Glomerular endothelial cell (primary cell): ENCODE measurements at regions not wholly inside any gene's neighbourhood (a gene's known extent, or its start where the extent isn't known, plus 50 kb on each side); places are given as distances from the start of the nearest gene placed in this dataset.
"Not testable (repeated sequence)": the region's sequence is repeated elsewhere in the genome, so short reads cannot be mapped to it uniquely, and the experiment has no call there.

Source experiments
- DNase-seq: peaks from one replicate; pipeline ENCODE4 v3.0.0-alpha.2; 2011; ENCODE audit warnings: low read depth, low spot score; ENCODE audit errors: extremely low read depth

DNA sequence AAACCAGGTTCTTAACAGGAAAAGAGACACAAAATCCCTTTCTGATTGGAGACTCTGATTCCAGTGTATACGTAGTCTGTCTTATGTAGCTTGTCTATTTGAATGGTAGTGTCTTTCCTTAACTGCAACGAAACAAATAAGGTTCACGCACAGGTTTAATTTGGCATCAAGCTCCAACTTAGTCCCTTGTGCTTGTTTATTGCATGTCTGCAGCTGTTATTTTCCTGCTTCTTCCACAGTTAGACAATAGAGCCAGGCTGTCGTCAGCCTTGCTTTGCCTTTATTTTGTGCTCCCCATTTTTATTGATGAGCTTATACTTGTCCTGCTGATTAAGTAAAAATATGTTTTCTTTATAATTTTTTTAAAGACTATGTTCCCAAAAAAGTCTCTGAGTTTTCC is 152.7 kb upstream of the CDIN1 start:
- no peak for DNase-seq

DNA sequence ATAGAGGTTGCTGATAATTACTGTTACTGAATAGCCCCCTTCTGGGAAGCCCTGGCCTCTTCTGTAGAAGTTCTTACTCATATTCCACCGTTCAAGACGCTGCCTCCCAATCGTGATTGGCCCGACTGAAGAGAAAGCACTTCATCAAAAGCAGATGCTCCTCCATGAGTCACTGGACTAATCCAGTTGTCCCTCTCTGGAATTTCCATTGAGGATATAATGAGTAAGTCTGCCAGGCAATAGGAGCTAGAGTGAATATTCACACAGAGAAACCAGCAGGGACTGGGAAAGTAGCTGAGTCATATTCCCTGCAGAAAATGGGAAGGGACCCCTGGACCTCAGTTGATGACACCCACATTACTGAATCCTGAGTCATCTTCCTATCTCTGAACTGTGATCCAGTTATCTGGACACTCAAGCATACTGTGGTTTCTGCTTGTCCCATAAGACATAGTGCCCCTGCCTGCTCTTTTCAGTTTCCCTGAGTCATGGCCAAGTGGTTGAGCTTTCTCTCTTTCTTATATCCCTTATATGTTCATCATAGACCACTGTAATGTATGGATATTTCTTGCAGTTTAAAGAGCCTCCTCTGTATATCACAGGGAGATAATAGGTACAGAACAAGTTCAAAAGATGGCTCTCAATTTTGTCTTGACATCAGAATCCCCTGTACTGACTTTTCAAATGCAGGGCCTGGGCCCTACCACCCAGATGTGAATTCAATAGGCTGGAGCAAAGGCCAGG is 151.2 kb upstream of the CDIN1 start:
- peak; percentile 89 for DNase-seq

DNA sequence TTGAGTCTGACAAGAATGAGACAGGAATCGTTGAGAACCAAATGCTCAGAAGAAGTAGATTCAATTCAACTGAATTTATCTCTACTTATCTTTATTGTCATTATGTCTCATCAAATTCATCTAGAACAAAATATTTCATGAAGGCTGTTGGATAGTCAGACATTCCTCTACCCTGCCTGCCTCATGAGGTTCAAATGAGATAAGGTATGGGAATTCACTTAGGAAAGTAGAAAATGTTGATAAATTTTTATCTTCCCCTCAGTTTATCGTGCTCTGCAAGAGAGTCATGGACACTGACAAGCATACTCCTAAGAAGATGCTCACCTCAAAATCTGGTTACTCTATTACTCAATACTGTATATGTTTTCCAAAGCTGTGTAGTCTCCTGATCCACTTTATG is 149.7 kb upstream of the CDIN1 start:
- no peak for DNase-seq

DNA sequence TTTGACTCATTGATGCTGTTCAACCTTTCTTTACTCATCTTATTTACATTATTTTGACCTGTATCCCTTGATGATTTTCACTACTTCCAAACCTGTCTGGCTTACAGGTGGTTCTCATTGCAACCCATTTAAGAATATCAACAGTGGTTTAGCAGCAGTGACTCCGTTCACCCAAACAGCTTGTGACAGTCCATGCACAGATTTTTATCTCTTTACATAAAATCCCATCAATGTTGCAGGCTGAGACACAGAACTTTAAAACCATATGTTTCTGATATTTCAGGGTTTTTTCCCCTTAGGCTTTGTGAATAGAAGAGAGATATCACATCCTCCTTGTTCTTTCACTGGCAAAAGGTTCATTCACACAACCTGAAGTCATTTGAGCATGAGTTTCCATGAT is 149.1 kb upstream of the CDIN1 start:
- DNase-seq: no peak

DNA sequence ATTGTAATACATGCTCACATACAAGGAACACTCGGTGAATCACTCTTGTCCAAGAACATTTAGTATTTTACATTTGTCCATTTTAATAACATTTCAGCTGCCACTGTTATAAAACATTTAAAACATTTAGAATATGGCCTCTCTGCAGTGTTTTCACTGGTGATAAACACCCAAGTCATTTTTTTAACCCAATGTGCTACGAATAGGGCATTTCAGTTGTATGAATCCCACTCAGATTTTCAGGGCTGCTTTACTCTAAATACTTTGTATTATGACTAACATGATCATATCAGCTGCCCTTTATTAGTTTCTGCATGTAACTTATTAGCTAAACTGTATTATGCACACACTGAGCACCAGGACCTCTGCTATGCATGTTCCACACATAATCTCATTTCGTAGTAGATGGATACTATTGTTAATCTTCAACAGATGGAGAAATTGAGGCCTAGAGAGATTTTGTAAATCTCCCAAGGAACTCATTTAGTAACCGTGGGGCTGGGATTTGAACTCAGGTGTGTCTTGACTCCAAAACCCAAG is 148.6 kb upstream of the CDIN1 start:
- DNase-seq: no peak

DNA sequence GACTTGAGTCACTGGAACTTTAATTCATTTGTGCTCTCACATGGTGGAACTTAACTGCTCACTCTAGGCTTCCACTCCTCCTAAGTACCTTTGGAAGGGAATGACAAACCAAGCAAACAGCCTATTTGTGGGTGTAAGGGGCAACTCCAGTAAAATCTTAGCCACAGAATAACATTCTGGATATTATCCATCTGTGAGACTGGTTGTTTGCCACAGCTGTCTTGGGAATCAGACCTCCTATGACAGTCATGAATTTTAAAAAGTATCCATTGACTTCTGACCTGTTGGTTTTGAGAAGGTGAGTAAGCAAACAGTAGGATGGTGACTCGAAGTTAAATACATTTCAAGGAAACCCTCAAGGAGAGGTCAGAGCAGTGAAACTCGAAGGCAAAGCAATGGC is 147.3 kb upstream of the CDIN1 start:
- DNase-seq: no peak

DNA sequence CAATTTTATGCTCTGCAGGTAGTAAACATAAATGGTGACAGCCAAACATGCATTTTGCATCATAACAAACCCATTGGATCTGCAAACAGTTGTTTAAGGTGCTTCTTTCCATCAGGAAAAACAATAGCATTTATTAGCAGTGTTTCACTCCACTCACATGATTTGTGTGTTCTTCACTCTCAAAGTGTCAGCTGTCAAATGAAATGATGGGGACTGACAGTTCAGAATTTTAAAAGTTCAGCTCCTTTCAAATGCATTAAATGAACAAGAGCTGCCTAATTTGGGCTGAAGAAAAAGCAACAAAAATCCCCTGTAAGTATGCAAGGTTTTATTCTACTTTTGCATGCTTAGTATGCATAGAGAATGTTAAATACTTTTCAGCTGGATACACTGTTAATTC is 145.2 kb upstream of the CDIN1 start:
- no peak for DNase-seq

DNA sequence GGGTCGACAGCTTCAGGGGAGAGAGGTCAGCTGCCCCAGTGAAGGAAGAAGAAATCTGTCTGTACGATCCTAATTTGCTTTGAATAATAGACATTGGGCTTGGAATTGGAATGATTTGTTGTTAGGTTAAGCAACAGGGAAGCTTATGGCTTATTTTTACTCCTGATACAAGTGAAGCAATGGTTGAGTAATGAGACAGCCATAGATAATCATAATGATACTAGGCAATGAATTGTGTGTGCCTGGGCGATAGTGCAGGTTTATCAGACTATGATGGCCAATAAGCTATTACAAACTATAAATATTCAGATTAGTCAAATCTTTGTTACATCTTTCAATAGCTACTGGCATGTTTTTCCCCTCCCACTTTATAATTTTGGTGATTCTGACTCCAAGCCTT is 140.9 kb upstream of the CDIN1 start:
- DNase-seq: no peak

DNA sequence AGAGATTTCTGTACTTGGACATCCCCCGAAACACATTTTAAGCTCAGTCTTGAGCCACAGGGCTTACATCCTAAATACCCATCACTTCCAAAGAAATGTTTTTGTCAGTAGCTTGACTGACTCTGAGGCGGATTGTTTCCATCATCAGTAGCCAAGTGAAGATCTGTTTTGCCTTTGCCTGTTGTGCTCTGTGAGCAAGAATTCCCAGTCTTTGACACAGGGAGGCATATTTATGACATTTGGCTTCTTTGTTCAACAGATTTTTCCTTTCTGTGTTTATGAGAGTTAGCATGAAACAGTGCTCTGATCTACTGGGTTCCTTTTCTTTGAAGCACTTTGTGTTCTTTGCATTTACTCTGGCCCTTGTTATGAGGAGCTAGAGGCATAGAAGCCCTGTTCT is 132.1 kb upstream of the CDIN1 start:
- no peak for DNase-seq

DNA sequence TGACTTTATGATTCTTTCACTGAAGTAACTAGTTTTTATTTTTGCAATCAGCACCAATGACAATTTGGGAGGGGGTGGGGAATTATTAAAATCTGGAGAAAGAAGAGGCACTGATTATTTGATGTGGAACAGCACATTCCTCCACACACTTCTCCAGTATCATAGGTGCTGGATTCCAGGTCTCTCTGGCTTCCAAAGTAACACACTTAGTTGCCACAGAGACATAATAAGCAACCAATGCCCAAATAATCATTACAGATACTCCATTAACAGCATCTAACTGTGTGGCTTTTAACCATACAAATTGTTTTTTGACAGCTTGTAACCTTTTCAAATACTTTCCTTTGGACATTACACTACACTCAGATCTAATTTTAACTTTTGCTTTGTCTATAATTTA is 131.0 kb upstream of the CDIN1 start:
- no peak for DNase-seq

DNA sequence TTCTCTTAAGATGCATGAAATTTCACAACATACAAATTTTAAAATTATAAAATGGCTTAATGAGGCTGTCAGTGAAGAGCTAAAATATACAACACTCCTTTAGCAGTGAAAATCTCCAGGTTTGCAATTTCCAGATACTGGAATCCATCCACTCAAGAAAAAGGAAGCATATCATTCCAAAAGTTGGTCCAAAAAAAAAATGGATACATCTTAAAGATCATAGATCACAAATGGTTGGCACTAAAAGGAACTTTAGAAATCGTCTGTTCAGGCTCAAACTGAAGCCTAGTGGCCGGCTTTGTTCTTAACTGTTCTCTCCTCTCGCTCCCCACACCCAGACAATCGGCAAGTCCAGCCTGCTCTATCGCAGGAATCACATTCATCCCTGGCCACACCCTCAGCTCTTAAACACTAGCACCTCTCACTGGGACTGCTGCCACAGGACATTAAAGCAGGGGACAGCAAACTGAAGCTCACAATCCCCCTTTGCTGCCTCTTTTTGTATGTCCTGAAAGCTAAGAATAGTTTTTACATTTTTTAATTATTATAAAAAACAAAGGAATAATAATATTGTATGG is 130.3 kb upstream of the CDIN1 start:
- no peak for DNase-seq

DNA sequence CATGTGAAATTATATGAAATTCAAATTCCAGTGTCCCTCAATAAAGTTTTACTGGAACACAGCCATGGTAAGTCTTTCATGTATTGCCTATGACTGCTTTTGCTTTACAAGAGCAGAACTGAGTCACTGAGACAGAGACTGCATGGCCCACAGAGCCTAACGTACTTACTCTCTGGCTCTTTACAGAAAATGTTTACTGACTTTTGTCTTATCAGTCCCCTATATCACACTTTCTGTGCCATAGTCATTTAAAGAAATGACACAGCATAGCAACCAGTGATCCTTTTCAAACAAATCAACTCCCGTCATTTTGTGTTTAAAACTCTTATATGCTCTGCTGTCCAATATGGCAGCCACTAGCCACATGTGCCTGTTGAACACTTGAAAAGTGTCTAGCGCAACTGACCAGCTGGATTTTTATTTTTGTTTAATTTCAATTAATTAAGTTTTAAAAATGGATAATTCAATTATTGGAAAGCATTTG is 129.7 kb upstream of the CDIN1 start:
- DNase-seq: no peak

DNA sequence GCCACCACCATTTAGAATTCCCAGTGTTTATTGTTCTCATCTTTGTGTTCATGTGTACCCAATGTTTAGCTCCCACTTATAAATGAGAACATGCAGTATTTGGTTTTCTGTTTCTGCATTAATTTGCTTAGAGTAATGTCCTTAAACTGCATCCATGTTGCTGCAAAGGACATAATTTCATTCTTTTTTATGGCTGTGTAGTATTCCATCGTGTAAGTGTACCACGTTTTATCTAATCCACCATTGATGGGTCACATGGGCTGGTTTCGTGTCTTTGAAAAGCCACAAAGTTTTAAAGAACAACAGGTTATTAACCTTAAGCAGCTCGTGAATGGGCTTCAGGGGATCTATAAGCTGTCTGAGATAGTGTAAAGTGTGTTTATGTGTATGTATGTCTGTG is 125.2 kb upstream of the CDIN1 start:
- not testable (repeated sequence) for DNase-seq

DNA sequence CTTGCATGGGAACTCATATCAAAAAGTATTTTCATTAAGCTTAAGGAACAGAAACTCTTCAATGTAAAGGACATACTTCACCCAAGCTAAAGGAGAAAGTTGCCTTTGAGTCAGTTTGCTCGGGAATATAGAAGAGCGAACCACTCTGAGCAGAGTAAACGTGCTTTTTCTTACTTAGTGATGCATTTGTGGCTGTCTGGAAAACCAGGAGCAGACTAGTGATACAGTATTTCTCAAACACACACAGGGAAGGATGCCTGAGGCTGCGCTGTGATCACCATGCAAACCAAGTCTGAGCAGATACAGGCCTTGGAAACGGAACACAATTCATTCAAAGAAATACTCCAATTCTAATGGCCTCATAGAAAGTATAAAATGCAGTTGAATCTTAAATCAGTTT is 121.0 kb upstream of the CDIN1 start:
- no peak for DNase-seq

DNA sequence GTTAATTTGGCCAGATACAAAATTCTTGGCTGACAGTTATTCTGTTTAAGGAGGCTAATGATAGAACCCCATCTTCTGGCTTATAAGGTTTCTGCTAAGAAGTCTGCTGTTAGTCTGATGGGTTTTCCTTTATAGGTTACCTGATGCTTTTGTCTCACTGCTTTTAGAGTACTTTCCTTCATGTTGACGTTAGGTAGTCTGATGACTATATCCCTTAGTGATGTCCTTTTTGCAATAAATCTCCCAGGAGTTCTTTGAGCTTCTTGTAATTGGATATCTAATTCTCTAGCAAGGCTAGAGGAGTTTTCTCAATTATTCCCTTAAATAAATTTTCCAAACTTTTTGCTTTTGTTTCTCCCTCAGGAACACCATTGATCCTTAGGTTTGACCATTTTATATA is 114.1 kb upstream of the CDIN1 start:
- DNase-seq: no peak

DNA sequence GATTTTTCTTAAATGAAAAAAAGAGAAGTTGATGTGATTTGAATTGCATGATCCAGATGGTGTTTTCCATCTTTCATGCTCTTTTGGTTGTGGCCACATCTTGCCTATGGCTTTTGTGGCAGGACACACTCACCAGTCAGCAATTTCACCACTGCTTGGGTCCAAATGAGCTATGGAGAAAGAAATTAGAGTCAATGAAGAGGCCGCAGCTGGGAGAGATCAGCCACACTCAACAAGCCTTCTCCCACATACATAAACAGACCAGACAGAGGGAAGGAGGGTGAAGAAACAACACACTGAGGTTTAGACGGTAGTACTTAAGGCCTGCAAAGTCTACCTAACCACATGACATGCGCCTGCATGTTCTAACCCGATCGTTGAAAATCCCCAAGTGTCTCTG is 110.7 kb upstream of the CDIN1 start:
- no peak for DNase-seq

DNA sequence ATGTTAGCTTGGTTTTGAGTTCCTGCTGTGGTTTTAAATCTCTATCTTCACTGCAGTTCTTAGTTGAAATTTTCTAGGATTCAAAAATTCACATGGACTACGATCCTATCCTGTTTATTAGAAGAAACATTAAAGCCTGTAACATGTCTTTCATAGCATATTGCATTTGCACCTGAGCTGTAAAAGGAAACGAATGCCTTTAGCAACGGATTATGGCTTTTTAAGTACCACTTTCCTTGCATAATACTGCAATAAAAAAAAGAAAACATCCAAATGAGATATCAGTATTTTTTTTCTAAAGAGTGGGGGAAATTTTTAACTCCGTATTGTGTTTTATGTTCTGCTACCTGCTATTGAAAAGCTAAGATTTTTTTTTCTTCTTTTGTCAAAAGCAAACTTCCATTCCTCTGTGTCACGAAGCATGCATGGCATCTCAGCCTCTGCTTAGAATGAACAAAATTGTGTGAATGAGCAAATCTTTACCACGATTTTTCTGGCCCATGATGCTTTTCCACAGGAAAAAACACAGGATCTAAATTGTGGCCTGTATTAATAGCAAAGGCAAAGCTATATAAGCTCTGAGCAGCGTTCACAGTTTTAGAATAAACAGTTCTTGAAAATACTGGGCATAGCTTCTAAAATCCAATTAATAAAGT is 110.0 kb upstream of the CDIN1 start:
- no peak for DNase-seq

DNA sequence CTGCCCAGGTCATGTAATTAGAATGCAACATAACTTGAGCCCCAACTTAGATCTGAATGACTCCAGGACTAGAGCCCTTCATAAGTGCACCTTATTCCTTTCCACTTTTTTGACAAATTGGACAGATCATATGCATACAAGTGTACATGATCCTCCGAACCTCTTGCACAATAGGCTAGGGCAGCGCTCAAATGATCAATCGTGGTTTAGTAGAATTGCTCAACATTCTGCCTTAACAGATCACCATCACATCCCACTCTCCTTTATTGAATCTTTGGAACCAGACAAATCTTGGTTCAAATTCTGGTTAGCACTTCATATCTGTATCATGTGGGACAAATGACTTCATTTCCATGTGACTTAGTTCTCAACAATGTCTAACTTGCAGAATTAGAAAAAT is 106.8 kb upstream of the CDIN1 start:
- DNase-seq: no peak

DNA sequence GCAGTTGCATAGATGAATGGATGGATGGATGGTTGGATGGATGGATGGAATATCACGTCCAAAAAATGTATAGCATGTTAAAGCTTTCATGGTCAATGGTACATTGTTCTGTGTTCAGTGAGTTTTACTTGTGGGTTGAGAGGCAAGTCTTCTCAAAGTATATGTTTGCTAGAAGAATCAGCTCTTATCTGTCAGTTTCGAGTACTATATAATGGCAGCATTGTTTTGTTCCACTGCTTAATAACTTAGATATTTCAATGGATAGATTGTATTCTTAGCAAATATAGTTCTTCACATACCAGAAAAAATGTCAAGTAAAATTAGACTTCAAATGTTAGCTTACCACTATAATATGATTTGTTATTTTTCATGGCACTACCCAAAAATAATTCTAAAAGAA is 100.9 kb upstream of the CDIN1 start:
- DNase-seq: no peak

DNA sequence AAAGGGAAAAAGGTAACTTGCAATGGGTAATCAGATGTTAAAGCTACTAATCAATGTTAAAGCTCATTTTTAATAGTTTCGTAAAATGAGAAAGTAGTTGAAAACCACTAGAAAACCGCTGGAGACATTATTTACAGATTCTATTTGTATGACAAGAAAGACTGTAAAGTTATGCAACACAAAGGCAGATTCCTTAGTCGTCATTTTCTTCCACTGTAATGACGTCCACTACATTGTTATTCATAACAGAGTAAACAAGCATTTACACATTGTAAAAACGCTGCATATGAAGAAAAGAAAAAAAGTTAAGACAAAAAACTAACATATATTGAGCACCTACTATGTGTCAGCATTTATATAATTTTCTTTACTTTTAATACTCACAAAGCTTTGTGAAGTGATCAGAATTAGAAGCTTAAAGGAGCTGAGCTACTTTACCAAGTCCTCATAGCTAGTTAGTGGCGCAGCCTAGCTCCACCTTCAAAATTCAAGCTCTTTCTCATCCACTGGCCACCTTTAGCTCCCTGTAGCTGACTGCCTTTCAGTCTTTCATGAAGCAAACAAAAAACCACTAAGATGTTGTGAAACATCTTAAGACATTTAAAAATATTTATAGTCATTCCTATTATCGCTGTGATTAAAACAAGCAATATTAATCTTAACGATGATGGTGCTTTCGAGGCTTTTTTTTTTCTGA is 100.1 kb upstream of the CDIN1 start:
- DNase-seq: no peak

DNA sequence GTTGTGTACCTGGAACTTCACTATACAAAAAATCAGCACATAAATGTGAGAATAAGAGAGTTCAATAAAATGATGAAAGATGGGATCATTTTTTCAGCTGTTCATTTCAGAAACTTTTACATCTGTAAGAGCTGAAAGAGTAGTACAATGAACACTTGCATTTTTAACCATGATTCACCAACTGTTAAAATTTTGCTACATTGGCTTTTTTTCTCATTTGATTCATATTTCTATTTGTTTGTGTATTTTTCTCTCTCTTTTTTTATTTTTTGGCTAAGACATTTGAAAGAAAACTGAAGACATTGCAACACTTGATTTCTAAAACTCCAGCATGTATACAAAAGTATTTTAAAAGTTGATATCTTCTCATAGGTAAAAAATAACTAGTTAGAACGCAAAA is 98.3 kb upstream of the CDIN1 start:
- DNase-seq: no peak
